ENCODE measurements at regions not wholly inside any gene's neighbourhood (a gene's known extent, or its start where the extent isn't known, plus 50 kb on each side); places are given as distances from the start of the nearest gene placed in this dataset.

GRCh38 chr5:19031491-19031890, 956.5 kb downstream of the CDH18 start:
- intact Hi-C loops (cut with DNase I; ENCODE audit: low total_unique reads) = no loop called here
- H3K4me3 ChIP-seq = no peak overlapping the region
- TF ChIP-seq POLR2A (IDR thresholded peaks at IDR 0.05) = no peak
- no peak for TF ChIP-seq CTCF (IDR thresholded peaks at IDR 0.05)
- H3K9me3 ChIP-seq = no peaks in the 10 kb centered on the region
- no peaks in the 10 kb centered on the region for H3K4me1 ChIP-seq
- H3K27me3 ChIP-seq = no peaks in the 10 kb centered on the region
- H3K27ac ChIP-seq = no peak overlapping the region
- DNase-seq = no peak
- no peaks in the 10 kb centered on the region for H3K36me3 ChIP-seq

DNA sequence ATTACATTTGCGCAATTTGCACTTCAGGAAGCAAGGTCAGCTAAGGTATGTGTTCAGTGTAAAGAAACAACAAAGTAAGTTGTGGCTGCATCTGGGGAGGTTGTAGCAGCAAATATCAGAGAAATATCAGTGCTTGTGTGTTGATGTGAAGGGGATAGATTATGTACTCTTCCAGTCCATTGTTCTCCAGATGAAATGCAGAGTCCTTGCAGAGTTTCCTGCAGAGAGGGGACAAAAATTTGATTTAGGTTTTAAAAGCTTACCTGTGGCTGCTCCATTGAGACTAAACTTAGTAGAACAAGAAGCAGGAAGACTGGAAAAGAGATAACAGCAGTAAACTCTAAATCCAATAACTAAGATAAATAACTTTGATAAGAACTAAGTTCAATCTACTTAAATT, 952.2 kb downstream of the CDH18 start:
- Histone ChIP-seq H3K27me3 (no peaks in the 10 kb centered on the region), H3K27ac (no peak overlapping the region), H3K4me1 (no peaks in the 10 kb centered on the region), H3K4me3 (no peak overlapping the region), H3K36me3 (no peaks in the 10 kb centered on the region), H3K9me3 (no peaks in the 10 kb centered on the region)
- intact Hi-C loops (cut with DNase I; ENCODE audit: low total_unique reads) = no loop called here
- TF ChIP-seq CTCF (IDR thresholded peaks at IDR 0.05) (no peak), POLR2A (IDR thresholded peaks at IDR 0.05) (no peak)
- DNase-seq = no peak

DNA sequence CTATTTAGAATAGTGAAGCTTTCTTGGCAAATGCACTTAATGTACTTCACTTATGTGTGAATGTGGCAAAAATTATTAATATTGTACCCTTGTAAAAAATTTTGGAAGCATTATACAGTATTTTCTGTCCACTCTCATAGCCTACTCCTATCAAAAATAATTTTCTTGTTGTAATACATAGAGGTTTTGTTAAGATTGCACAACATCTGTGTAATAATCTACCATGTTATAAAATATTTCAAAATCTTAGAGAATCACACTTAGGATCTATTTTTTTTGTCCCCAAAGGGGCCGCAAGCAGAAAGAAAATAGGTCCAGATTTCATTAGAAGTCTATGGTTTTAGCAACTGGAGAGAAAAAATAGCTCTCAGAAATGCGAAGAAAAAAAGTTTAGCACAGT, 945.9 kb downstream of the CDH18 start:
- no peaks in the 10 kb centered on the region for H3K4me1 ChIP-seq
- no peaks in the 10 kb centered on the region for H3K36me3 ChIP-seq
- no peak overlapping the region for H3K4me3 ChIP-seq
- DNase-seq = no peak
- no peak overlapping the region for H3K27ac ChIP-seq
- intact Hi-C loops (cut with DNase I; ENCODE audit: low total_unique reads) = no loop called here
- TF ChIP-seq CTCF (IDR thresholded peaks at IDR 0.05) (no peak), POLR2A (IDR thresholded peaks at IDR 0.05) (no peak)
- H3K9me3 ChIP-seq = no peaks in the 10 kb centered on the region
- H3K27me3 ChIP-seq = no peaks in the 10 kb centered on the region

GRCh38 chr5:19044311-19044710, 943.7 kb downstream of the CDH18 start:
- no peak overlapping the region for H3K27ac ChIP-seq
- H3K36me3 ChIP-seq = no peaks in the 10 kb centered on the region
- no peak overlapping the region for H3K4me3 ChIP-seq
- H3K27me3 ChIP-seq = no peaks in the 10 kb centered on the region
- TF ChIP-seq CTCF (IDR thresholded peaks at IDR 0.05) (no peak), POLR2A (IDR thresholded peaks at IDR 0.05) (no peak)
- DNase-seq = no peak
- intact Hi-C loops (cut with DNase I; ENCODE audit: low total_unique reads) = no loop called here
- H3K4me1 ChIP-seq = no peaks in the 10 kb centered on the region
- H3K9me3 ChIP-seq = no peaks in the 10 kb centered on the region

DNA sequence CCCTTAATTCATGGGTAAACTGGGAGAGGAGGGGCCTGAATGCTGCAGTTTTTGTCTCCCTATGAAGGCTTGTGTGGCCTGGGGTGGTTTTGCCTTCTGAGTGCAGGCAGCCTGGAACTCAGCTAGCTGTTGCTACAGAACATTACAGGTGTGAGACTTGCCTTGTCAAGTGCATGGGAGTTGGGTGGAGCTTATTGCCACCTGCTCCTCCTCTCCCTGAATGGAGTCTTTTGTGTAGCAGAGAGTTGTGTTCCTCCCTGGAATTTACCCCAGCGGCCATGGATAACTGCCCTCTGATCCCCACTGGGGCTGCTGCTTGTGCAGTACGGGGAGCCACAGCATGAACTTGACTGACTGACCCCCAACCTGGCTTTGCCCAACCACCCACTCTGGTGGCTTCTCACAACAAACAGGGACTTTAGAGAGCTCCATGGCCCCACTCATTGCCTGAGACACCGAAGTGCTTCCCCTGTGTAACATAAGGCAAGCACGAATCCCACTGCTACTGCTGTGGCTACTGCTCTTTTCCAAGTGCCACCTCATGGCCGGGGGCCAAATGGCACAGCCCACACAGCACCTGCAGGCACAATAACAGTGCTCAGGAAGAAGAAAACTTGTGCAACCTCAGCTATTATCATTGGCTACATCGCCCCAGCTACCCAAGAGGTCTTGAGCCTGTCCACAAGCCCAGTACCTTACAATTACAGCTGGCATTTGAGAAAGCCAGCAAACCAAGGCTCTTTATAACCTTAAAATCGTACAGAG, 942.9 kb downstream of the CDH18 start:
- intact Hi-C loops (cut with DNase I; ENCODE audit: low total_unique reads) = no loop called here
- Histone ChIP-seq H3K4me3 (no peak overlapping the region), H3K36me3 (no peaks in the 10 kb centered on the region), H3K27ac (no peak overlapping the region), H3K27me3 (no peaks in the 10 kb centered on the region), H3K4me1 (no peaks in the 10 kb centered on the region), H3K9me3 (no peaks in the 10 kb centered on the region)
- TF ChIP-seq POLR2A (IDR thresholded peaks at IDR 0.05) (no peak), CTCF (IDR thresholded peaks at IDR 0.05) (no peak)
- DNase-seq = no peak

Measured in uterus (tissue), 3 donors.